Heart left ventricle (tissue), 13 donors: ENCODE measurements at regions not wholly inside any gene's neighbourhood (a gene's known extent, or its start where the extent isn't known, plus 50 kb on each side); places are given as distances from the start of the nearest gene placed in this dataset.

Experiments used
- CTCF ChIP-seq, 12 donors: fragments of 200-600 bp; sonication (generic) in 4 of 12; IDR thresholded peaks; one replicate each; pipeline versions ENCODE4 v1.5.0 to v1.8.0; 2018 to 2022; ENCODE audit warnings: antibody characterized with exemption in 12 of 12, mild to moderate bottlenecking in 5 of 12
- POLR2A ChIP-seq, 2 donors: fragments of 450-650 bp; IDR thresholded peaks; one replicate each; pipeline ENCODE4 v1.6.1; 2017; ENCODE audit warnings: antibody characterized with exemption in 2 of 2, mild to moderate bottlenecking in 2 of 2, moderate library complexity in 2 of 2
- donor health status: ischemic (EF 13 %, LVEDD 7.1; RV severe dilation, severe dysfunction).
- donor health status: DM: no; HTN: yes; CAD: no.
- donor health status: DM: no; HTN: no; CAD: no.
- donor health status: ischemic (EF 25% LVEDD 6.9; RV normal size, moderate dysfunction).
- donor health status: ischemic (EF 25% LVEDD 5.7; RV mildly dilated, moderate dysfunction).
- donor health status: ischemic (EF 35%, LVEDD 5.7; RV mildly dilated, moderate dysfunction).
- donor health status: nonischemic (EF 11% LVEDD 7.7; RV severe dilation, severe dysfunction).
- donor health status: DM: yes; HTN: yes; CAD: no.
- donor health status: PGD.
- donor health status: ischemic (EF 29% LVEDD 5.4; RV normal size, mild dysfunction).
- donor health status: nonischemic (EF 23%, LVEDD 6.1; RV moderate dilation, normal function).

- TF ChIP-seq CTCF (IDR thresholded peaks at IDR 0.05) (no peak), POLR2A (IDR thresholded peaks at IDR 0.05) (no peak)
Measured at GRCh38 chr7:25368599-25369201, 140.4 kb upstream of the NPVF start.
